ENCODE measurements at regions not wholly inside any gene's neighbourhood (a gene's known extent, or its start where the extent isn't known, plus 50 kb on each side); places are given as distances from the start of the nearest gene placed in this dataset.

- no peak for DNase-seq (ENCODE audit: extremely low spot score, unreplicated experiment)
- H3K27ac Mint-ChIP-seq (ENCODE audit: unreplicated experiment), result no peak overlapping the region
- no peak overlapping the region for H3K4me3 Mint-ChIP-seq (ENCODE audit: unreplicated experiment)
- H3K36me3 Mint-ChIP-seq (ENCODE audit: unreplicated experiment), result no peaks in the 10 kb centered on the region
- H3K9me3 Mint-ChIP-seq (ENCODE audit: unreplicated experiment), result peaks cover 5% of the 10 kb centered on the region
- no peaks in the 10 kb centered on the region for H3K4me1 Mint-ChIP-seq (ENCODE audit: unreplicated experiment)
- TF ChIP-seq CTCF (IDR thresholded peaks at IDR 0.05), result no peak
- peaks cover 2% of the 10 kb centered on the region for H3K27me3 Mint-ChIP-seq (ENCODE audit: unreplicated experiment)
Measured at GRCh38 chr10:83896219-83896618, 243.1 kb upstream of the GHITM start.

DNA sequence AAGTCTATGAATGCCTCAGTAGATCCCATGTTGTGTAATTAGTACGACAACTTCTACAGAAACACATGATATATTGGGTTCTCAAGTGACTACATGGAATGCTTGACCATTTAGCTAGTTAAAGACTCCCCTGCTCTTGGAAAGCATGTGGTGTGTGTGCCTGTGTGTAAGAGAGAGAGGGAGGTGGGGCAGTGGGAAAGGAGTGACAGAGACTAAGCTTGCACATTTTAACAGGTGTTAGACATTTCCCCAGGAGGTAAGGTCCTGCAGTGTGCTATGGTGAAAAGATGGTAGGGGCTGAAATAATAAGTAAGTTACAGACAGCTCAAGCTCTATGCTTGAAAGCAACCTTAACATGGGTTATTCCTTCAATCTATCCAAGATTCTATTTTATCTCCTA is 241.7 kb upstream of the GHITM start:
- Mint-ChIP-seq H3K27me3 (ENCODE audit: unreplicated experiment) (peaks cover 2% of the 10 kb centered on the region), H3K4me3 (ENCODE audit: unreplicated experiment) (no peak overlapping the region), H3K27ac (ENCODE audit: unreplicated experiment) (no peak overlapping the region), H3K36me3 (ENCODE audit: unreplicated experiment) (no peaks in the 10 kb centered on the region), H3K9me3 (ENCODE audit: unreplicated experiment) (peaks cover 5% of the 10 kb centered on the region), H3K4me1 (ENCODE audit: unreplicated experiment) (no peaks in the 10 kb centered on the region)
- DNase-seq (ENCODE audit: extremely low spot score, unreplicated experiment), result no peak
- TF ChIP-seq CTCF (IDR thresholded peaks at IDR 0.05), result no peak

DNA sequence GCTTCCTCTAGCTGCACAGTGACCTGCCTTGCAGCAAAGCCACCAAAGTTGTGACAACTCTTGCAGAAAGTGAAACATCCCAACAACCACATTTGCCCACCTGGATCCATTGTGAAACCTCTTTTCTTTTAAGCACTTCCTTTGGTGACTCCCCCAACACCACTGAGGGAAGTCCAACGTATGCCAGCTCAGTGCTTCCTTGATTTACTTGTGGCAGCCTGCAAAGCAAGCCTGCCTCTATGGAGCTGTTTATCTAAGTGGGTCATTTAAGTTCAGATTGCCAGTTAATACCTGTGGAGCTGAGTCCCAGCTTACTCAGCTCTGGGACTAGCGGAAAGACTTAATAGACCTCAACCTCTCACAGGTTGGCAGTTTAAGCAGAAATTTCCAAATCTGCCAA is 230.8 kb upstream of the GHITM start:
- Mint-ChIP-seq H3K4me1 (ENCODE audit: unreplicated experiment) (no peaks in the 10 kb centered on the region), H3K9me3 (ENCODE audit: unreplicated experiment) (no peaks in the 10 kb centered on the region), H3K27ac (ENCODE audit: unreplicated experiment) (no peak overlapping the region), H3K27me3 (ENCODE audit: unreplicated experiment) (no peaks in the 10 kb centered on the region), H3K4me3 (ENCODE audit: unreplicated experiment) (no peak overlapping the region), H3K36me3 (ENCODE audit: unreplicated experiment) (no peaks in the 10 kb centered on the region)
- TF ChIP-seq CTCF (IDR thresholded peaks at IDR 0.05), result no peak
- DNase-seq (ENCODE audit: extremely low spot score, unreplicated experiment), result no peak

- Mint-ChIP-seq H3K4me3 (ENCODE audit: unreplicated experiment) (no peak overlapping the region), H3K27me3 (ENCODE audit: unreplicated experiment) (no peaks in the 10 kb centered on the region), H3K27ac (ENCODE audit: unreplicated experiment) (no peak overlapping the region), H3K36me3 (ENCODE audit: unreplicated experiment) (no peaks in the 10 kb centered on the region), H3K9me3 (ENCODE audit: unreplicated experiment) (no peaks in the 10 kb centered on the region), H3K4me1 (ENCODE audit: unreplicated experiment) (no peaks in the 10 kb centered on the region)
- no peak for DNase-seq (ENCODE audit: extremely low spot score, unreplicated experiment)
- TF ChIP-seq CTCF (IDR thresholded peaks at IDR 0.05), result no peak
Measured at GRCh38 chr10:83909001-83909400, 230.3 kb upstream of the GHITM start.

DNA sequence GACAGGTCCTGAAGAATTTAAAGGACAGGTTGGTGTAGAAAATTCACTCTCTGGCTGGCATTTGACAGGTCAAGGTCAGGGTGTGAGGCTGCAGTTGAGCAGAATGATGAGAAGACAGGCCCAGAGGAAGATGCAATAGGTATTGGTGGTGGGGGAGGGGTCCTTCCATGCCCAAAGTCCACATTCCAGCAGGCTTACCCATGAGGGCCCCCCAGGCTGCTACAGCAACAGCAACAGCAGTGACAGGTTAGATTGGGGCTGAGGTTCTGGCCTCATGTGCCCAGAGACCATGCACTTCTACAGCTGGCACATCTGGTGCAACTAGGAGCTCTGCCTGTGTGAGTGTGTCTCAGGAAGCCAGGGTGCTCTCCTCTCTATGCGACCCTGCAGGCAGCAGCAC is 223.5 kb upstream of the GHITM start:
- no peak overlapping the region for H3K27ac Mint-ChIP-seq (ENCODE audit: unreplicated experiment)
- TF ChIP-seq CTCF (IDR thresholded peaks at IDR 0.05), result no peak
- no peak for DNase-seq (ENCODE audit: extremely low spot score, unreplicated experiment)
- H3K9me3 Mint-ChIP-seq (ENCODE audit: unreplicated experiment), result no peaks in the 10 kb centered on the region
- no peak overlapping the region for H3K4me3 Mint-ChIP-seq (ENCODE audit: unreplicated experiment)
- H3K27me3 Mint-ChIP-seq (ENCODE audit: unreplicated experiment), result no peaks in the 10 kb centered on the region
- H3K4me1 Mint-ChIP-seq (ENCODE audit: unreplicated experiment), result no peaks in the 10 kb centered on the region
- H3K36me3 Mint-ChIP-seq (ENCODE audit: unreplicated experiment), result no peaks in the 10 kb centered on the region

Data from osteocyte (in vitro differentiated cells).